NCI-H1930 (cell line): ENCODE measurements at regions not wholly inside any gene's neighbourhood (a gene's known extent, or its start where the extent isn't known, plus 50 kb on each side); places are given as distances from the start of the nearest gene placed in this dataset.

ENCODE experiments used
- DNase-seq, 2 experiments: peaks; one replicate each; lab custom pipeline; 2025; lab: John Stamatoyannopoulos, UW

- no peak for DNase-seq
Measured at GRCh38 chr11:23023319-23023718, 163.0 kb upstream of the CCDC179 start.

DNA sequence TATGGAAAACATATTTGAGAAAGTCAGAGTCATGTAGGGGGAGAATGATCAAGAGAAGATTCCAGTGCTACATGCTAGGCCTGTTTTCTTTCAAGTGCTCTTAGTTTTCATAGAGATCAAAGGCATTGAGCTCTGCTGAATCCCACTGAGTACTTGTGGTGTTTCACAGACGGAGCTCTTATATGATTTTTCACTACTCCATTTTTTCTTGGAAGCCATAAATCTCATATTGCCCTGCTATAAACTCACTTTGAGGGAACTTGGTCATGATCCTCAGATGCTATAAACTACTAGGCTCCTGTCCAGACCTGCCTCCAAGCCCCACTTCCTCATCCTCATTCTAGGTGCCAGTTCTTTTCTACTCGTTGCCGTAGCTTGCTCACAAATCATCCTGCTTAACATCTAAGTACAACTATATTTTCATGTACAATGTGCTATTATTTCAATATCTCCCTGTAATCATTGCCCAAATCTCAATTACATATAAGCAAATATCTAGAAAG lies 180.8 kb upstream of the CCDC179 start:
- no peak for DNase-seq

DNA sequence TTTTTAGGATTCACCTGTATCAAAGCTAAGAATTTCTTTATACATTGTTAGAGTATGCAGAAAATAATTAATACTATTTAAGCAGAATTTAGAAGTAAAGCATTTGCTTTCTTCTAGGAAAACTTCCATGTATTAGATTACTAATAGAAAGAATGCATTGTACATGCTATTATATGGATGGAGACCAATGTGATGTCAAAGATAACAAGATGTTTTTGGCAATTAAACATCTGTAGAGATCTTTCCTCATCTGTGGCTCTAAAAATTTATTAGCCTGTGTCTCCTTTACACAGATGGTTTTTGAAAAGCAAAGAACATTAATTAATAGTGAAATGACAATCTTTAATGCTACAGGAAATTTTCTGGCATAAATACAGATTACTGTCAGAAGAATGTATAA lies 198.4 kb upstream of the CCDC179 start:
- DNase-seq = no peak

GRCh38 chr11:23063276-23063675 lies 203.0 kb upstream of the CCDC179 start:
- no peak for DNase-seq

DNA sequence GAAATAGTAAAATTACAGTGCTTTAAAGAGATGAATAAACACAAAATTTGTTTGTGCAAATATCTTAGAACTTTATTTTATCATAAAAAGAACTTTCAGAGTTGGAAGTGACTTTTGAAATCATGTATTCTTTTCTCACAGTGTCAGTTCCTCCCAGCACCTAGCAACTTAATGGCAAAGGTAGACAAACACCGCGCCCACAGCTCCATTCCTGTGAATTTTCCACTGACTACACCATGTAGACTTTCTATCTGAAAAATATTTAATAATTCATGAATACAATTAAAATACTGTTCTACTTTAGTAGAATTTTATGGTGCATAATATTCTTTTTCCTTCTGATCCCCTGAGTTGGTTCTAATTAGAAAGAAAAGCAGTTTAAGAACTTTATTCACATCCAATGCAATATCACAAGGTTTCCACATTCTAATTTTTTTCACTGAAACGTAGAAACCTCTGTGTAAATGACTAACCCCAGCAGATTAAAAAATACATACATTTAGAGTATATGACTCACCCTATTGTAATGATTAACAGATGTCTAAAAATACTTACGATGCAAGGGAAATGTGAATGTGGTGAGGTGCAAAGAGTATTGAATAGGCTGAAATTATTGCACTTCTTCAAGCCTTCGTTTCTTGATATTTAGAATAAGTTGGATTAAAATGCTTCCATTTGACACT lies 218.2 kb upstream of the CCDC179 start:
- DNase-seq = no peak

GRCh38 chr11:23079382-23079813 lies 219.1 kb upstream of the CCDC179 start:
- no peak for DNase-seq

GRCh38 chr11:23087407-23087806 lies 227.1 kb upstream of the CCDC179 start:
- no peak for DNase-seq

- DNase-seq = no peak
Measured at GRCh38 chr11:23090659-23091058, 230.4 kb upstream of the CCDC179 start.

DNA sequence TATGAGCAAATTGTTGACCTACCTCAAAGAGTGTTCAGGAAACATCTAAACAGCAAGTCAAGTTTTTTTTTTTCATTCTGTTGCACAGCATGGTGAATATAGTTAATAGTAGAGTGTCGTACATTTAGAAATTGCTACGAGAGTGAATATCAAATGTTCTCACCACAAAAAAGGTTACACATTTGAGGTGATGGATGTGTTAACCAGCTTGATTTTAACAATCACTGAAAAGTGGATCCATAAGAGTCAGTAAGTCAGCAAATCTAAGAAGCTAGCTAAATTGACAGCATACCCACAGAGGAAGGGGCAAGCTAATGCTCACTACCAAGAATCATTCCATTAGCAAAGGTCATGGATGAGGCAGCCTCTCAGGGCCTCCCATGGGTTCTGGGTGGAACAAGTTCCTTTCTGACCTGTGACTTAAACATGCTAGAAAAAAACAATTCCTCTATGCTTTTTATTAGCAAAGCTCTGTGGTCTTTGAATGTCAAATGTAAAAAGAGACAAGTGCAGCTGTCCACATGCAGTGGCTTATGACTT lies 235.4 kb upstream of the CCDC179 start:
- no peak for DNase-seq

DNA sequence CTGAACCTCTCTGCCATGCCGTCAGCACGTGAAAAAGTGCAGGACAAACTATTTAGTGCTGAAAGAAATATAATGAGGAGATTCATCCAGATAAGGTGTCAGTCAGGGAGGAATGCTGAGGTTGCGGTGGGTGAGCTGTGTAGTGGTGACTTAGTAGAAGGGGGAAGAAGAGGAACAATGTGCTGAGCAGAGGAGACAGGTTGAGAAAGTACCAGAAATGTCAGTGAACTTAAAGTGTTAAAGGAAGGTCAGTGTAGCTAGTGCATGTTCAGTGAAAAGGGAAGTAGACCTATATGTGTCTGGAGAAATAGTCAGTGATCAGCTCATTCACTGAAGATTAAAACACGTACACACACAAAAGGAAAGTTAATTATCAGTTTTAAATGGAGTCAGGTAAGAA lies 237.6 kb upstream of the CCDC179 start:
- no peak for DNase-seq

DNA sequence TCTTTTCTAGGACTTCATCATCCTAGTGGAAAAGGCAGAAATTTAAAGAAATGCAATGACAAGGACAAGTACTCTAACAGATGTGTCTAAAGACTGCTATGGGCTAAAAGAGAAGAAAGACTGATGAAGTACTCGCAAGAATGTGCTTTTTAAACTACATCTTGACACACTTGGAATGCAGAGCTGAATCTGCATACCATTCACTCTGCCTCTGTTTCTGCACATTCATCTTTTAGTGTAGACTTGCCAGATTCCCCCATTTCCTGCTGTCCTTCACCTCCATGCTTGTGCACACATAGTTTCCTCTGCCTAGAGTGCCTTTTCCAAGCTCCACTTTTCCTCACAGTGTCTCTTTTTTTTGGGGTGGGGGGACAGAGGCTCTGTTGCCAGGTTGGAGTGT lies 239.0 kb upstream of the CCDC179 start:
- no peak for DNase-seq

DNA sequence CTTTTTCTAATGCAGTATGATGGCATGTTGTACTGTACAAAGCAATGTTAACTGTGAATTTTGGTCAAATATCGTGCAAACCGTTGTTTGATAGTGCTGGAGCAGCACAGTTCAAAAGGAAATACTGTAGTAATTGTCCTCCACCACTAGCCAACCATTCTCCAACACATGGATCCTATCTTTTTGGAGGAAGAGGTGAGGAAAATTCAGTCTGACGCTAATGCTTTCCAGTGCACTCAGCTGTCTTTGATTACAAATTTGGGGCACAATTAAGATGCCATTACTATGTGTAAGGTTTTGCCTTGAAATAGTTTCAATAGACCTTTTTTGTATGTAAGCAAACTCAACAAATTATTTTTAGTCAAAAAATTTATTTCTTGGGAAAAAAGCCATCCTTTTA lies 240.5 kb upstream of the CCDC179 start:
- DNase-seq = no peak

- DNase-seq = no peak
Measured at GRCh38 chr11:23103416-23103815, 243.1 kb upstream of the CCDC179 start.

- DNase-seq = no peak
Measured at GRCh38 chr11:23111527-23111926, 251.3 kb upstream of the CCDC179 start.

DNA sequence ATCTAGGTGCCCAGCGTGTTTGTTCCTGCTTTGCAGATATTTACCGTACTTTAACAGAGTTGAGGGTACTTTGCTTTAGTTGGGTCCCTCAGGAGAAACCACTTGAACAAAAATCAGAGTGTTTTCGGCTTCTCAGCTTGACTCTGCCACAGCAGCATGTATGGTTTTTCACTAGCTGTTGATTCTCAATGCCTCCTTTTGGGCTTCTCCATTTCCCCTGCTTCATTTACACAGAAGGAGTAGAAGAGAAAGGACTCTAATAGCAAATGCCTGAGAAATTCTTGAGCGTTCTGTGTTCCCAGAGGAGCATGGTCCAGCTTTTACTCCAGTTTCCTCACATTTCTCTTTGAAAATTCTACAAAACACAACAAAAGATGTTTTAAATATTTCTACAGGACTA lies 252.1 kb upstream of the CCDC179 start:
- DNase-seq = no peak

DNA sequence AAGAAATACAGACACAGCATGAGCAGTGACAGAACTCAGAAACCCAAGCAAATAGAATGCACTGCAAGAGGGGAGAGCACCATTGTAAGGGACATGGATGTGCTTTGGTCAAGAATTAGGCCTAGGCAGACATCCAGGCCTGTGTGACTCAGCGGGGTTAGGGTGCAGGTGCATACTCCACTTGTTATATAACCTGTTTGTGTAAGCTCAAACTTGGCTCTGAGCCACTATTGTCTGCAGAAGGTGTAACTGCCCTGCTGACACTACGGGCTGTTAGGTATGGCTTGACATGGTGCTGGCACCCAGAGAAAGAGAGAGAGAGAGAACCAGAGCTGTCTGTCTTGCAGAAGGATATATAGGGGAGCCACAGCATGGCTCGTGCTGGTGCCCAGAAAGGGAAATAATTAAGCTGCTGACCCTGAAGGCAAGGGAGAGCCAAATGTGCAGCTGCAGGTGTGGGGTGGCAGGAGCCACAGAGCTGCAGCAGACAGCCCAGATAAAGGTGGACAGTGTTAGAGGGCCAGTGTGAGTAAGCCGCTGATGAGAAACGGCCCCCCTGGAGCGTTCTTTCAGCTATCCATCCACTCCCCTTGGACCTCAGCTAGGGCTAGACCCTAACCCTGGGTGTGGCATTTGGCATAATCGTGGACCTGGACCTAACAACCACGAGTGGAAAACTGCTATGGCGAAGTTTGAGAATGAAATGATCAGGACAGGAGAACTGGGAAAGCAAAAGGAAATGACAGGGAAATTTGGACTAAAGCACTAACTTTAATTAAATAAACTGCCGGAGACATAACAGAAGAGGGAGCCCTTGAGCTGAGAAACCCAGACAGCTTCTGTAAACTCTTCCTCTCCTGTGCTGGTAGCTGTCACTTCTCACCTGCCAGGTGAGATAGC lies 253.0 kb upstream of the CCDC179 start:
- peak; percentile 9 to 12 for DNase-seq

GRCh38 chr11:23113887-23114216 lies 253.6 kb upstream of the CCDC179 start:
- DNase-seq = no peak

DNA sequence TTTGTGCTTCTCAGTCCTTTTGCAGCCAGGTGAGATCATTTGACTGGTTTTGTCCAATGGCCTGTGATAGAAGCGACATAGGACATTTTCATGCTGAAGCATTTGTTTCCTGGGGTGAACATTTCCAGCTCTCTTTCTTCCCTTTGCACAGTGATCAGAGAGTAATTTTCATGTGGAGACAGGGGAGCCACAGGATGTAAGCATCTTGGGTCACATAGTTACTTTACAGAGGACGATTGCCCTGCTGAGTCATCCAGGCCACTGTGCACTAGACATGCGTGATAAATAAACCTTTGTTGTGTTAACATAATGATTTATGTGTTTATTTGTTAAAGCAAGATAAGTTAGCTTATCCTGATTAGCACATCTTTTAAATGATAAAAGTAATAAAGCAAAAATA lies 263.5 kb upstream of the CCDC179 start:
- DNase-seq = no peak

DNA sequence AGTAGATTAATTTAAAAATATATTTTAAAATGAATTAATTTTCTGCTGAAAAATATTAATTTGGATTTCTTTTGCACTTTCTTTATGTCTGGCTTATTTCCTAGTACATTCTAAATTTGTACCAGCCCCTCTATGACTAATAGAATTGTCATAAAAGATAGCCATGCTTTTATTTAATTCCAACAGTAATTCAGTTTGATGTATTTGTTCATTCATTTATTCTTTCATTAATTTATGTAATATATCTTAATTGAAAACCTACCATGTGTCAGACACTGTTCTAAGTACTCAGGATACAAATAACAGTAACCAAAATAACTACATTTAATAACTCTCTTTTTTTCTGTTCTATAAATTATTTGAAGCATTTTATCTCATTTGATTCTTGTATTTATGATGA lies 264.0 kb upstream of the CCDC179 start:
- no peak for DNase-seq

GRCh38 chr11:23124996-23125395 lies 264.7 kb upstream of the CCDC179 start:
- no peak for DNase-seq

GRCh38 chr11:23127706-23128105 lies 267.4 kb upstream of the CCDC179 start:
- DNase-seq = no peak

DNA sequence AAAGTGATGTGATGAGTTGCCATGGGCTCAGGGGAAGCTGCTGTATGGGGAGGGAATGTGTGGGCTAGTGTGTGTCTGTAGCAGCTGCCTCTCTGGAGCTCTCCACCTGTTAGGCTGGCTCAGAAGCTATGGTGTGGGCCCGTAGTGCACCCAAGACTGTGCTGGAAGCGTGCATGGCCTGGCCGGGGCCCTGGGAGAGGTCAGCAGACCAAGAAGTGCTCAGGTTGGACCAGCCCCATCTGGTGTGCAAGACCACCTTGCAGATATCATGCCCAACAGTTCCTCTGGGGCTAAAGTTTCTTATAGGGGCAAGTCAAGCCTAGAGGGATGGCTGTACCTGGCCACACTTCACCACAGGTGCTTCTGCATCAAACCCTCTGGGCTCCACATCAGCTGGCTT lies 274.4 kb upstream of the CCDC179 start:
- DNase-seq = no peak

DNA sequence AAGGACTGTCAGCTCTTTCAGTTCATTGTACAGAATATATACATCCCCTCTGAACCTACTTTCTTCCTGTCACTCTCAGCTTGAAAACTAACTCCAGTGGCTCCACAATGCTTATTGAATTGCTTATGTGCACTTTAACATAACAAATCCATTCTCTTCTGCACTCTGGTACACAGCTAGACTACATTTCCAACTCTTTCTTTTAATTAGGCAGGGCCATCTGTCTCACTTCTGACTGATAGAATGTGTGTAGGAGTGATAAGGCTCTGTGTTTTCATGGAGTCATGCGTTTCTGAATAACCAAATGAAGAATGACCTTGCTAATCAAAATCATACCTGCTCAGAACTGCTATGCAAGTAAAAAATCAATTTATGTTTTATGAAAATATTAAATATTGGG lies 278.5 kb upstream of the CCDC179 start:
- no peak for DNase-seq
